ENCODE measurements at regions not wholly inside any gene's neighbourhood (a gene's known extent, or its start where the extent isn't known, plus 50 kb on each side); places are given as distances from the start of the nearest gene placed in this dataset.

GRCh38 chr1:102631691-102632090 lies 476.6 kb downstream of the COL11A1 start:
- TF ChIP-seq CTCF (conservative IDR thresholded peaks at IDR 0.05; ENCODE audit: low read depth, low read length): no peak
- no peak overlapping the region for H3K4me3 ChIP-seq (ENCODE audit: low read depth, low read length)
- no peak for DNase-seq (ENCODE audit: low read depth)

DNA sequence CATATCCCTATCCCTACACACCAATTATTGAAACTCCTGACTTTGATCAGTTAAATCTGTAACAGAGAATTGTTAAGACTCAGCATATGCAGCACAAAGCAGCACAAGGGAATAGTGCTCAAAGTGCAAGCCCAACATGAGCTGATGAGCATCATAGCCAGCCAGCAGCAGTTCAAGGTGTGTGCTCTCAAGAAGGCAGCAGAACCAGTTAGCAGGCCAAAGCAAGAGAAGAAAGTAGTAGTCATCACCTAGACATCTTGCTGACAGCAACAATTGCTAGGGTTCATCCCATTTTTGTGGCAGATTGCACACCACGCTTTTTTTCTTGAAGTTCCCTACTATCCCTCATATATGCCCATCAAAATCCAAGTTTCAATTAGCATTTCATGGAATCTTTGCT lies 478.3 kb downstream of the COL11A1 start:
- no peak for DNase-seq (ENCODE audit: low read depth)
- no peak for TF ChIP-seq CTCF (conservative IDR thresholded peaks at IDR 0.05; ENCODE audit: low read depth, low read length)

GRCh38 chr1:102628109-102628613 lies 480.2 kb downstream of the COL11A1 start:
- H3K4me3 ChIP-seq (ENCODE audit: low read depth, low read length): no peak overlapping the region
- DNase-seq (ENCODE audit: low read depth): no peak
- TF ChIP-seq CTCF (conservative IDR thresholded peaks at IDR 0.05; ENCODE audit: low read depth, low read length): no peak

More for the DNA sequence above, 478.3 kb downstream of the COL11A1 start:
- H3K4me3 ChIP-seq (ENCODE audit: low read depth, low read length): no peak overlapping the region

- H3K4me3 ChIP-seq (ENCODE audit: low read depth, low read length): no peak overlapping the region
- no peak for DNase-seq (ENCODE audit: low read depth)
- no peak for TF ChIP-seq CTCF (conservative IDR thresholded peaks at IDR 0.05; ENCODE audit: low read depth, low read length)
Measured at GRCh38 chr1:102627145-102627544, 481.2 kb downstream of the COL11A1 start.

DNA sequence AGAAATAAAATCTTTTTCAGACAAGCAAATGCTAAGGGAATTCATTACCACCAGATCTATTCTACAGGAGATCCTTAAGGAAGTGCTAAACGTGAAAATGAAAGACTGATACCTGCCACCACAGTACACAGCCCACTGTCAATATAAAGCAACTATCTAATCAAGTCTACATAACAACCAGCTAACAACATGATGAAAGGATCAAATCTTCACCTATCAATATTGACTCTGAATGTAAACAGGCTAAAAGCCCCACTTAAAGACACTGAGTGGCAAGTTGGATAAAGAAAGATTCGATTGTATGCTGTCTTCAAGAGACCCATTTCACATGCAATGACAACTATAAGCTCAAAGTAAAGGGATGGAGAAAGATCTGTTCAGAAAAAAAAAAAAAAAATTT lies 492.4 kb downstream of the COL11A1 start:
- no peak overlapping the region for H3K4me3 ChIP-seq (ENCODE audit: low read depth, low read length)
- TF ChIP-seq CTCF (conservative IDR thresholded peaks at IDR 0.05; ENCODE audit: low read depth, low read length): no peak
- DNase-seq (ENCODE audit: low read depth): no peak

GRCh38 chr1:102595106-102595505 lies 513.2 kb downstream of the COL11A1 start:
- TF ChIP-seq CTCF (conservative IDR thresholded peaks at IDR 0.05; ENCODE audit: low read depth, low read length): no peak
- no peak overlapping the region for H3K4me3 ChIP-seq (ENCODE audit: low read depth, low read length)
- DNase-seq (ENCODE audit: low read depth): no peak

GRCh38 chr1:102593276-102593675 lies 515.0 kb downstream of the COL11A1 start:
- no peak for TF ChIP-seq CTCF (conservative IDR thresholded peaks at IDR 0.05; ENCODE audit: low read depth, low read length)
- DNase-seq (ENCODE audit: low read depth): no peak
- no peak overlapping the region for H3K4me3 ChIP-seq (ENCODE audit: low read depth, low read length)
